ENCODE measurements at regions not wholly inside any gene's neighbourhood (a gene's known extent, or its start where the extent isn't known, plus 50 kb on each side); places are given as distances from the start of the nearest gene placed in this dataset.

DNA sequence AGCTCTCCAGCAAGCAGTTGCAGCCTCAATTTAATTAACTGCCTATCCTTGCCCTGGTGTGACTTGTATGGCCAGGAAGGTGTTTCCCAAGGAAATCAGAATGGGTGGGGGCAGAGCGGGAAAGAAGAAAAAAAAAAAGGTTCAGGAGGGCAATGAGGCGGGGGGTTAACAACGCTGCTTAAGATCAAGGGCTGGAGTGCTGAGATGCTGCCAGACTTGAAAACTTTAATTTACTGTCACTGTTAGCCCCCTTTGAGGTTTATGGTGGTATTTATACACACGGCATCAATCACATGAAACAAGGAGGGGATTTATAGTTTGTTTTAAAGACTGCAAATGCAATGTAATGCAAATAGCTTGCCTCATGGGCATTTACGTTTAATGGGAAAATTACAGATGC lies 319.4 kb upstream of the NR2F2 start:
- DNase-seq = peak; percentile 74

DNA sequence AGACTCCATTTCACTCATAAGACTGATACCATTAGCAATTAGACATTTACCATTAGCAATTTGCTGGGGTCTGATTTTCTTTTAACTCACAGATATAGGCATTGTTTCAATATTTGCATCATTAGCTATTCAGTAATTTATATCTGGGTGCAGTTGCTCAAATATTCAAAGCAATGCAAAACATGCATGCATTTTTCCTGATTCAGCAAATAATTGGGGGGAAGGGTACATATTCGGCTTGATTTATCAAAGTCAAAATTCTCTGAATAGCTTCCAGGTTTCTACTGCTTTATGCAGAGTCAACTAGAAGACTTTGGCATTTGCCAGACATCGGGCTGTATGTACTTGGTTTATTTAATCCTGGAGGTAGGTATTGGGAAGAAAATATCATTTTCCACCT lies 315.6 kb upstream of the NR2F2 start:
- no peak for DNase-seq

DNA sequence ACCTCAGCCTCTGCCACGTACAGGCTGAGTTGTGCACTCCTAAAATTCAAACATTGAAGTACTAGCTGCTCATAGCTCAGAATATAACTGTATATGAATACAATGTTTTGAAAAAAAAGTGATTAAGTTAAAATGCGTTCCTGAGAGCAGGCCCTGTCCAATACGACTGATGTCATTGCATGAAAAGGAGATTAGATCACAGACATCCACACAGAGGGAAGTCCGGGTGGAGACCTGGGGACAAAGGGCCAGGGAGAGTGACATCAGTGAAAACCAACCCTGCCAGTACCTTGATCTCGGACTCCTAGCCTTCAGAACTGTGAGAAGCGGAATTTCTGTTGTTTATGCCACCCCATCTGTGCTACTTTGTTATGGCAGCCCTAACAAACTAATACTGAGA lies 311.4 kb upstream of the NR2F2 start:
- no peak for DNase-seq

DNA sequence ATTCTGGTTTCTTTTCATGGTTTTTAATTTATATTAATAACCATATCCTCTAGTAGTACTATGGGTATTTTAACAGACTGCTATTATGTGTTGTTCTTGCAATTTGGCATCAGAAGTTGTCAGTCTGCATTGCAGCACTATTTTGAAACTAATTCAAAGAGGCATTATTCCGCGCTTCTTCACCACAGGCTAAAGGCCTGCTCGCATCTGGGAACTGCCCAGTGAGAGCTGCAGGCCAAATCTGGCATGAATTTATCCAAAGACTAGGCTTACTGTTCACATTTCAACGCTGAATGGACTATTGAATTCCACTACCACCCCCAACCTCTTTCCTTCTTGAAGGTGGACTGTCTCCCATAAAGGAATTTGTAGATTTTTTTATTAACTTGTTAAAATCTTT lies 310.4 kb upstream of the NR2F2 start:
- no peak for DNase-seq

DNA sequence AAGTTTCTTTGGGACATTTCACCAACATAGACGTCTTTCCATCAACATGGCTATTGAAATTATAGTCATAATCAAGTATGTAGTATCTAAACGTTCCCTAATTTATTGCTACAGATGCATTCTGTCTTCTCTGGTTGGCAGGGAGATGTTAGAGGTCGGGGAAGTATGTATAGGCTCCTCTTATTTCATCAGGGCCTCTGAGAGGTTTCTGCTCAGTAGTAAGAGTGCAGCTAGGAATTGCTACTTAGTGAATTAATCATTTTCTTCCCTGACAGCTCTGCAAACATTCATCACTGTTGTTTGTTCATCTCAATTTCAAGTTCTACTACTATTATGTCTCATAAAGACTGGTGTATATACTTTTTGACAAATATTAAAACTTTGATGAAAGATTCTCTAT lies 309.7 kb upstream of the NR2F2 start:
- DNase-seq = no peak

DNA sequence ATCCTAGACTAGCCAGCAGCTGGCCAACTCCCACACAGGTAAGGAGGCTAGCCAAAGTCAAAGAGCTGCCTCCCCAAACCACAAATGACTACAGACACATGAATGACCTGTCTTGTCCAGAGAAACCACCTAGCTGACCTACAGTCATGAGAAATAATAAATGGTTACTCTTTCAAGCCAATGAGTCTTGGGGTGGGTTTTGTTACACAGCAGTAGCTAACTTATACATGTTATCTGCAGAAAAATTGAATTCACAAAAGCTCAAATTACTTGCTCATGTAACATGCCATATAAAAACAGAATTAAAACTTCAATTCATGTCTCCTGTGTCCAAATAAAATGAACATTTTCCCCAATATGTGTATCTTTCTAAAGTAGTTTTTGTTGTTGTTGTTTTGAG lies 307.4 kb upstream of the NR2F2 start:
- DNase-seq = no peak

DNA sequence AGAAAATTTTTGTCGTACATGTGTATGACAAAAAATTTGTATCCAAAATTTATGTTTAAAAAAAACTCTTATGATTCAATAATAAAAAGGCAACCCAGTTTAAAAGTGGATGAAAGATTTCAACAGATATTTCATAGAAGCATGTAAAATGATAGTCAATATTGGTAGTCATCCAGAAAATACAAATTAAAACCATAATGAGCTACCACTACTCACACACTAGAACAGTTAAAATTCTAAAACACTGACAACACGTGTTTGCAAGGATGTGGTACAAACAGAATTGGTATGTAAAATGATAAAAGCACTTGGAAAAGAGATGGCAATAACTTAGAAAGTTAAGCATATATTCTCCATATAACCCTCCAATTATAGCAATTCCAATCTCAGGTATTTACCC lies 303.0 kb upstream of the NR2F2 start:
- no peak for DNase-seq

DNA sequence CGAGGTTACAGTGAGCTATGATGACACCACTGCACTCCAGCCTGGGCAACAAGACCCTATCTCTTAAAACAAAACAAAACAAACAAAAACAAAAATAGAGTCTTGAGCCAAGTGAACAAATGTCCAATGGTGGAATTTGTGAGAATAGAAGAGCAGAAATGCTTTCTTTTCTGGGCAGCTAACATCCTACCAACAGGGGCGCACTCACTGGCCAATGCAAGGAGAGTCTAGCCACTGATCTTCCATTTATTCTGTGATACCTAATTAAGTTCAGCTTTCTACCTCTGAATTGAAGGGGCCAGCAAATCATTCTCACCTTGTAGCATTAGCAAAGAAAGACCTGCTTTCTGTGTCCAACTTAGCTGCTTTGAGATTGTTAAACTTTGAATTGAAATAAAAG lies 301.9 kb upstream of the NR2F2 start:
- DNase-seq = no peak

DNA sequence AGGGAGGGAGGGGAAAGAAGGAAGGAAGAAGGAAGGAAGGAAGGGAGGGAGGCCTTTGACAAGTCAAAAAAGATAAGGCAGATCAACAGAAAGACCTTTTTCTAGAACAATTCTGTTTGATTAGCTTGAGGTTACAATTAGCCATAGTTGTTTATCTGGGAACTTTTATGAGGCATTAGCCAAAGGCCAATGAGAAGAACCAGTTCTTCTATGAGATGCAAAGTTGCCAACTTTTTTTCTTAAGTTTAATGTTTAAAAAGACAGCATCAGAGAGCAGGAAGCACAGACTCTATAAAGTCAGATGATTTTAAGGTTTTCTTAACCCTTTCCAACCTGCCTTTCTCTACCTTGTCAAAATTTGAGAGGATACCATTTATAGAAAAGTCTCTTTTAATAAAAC lies 301.3 kb upstream of the NR2F2 start:
- DNase-seq = no peak

DNA sequence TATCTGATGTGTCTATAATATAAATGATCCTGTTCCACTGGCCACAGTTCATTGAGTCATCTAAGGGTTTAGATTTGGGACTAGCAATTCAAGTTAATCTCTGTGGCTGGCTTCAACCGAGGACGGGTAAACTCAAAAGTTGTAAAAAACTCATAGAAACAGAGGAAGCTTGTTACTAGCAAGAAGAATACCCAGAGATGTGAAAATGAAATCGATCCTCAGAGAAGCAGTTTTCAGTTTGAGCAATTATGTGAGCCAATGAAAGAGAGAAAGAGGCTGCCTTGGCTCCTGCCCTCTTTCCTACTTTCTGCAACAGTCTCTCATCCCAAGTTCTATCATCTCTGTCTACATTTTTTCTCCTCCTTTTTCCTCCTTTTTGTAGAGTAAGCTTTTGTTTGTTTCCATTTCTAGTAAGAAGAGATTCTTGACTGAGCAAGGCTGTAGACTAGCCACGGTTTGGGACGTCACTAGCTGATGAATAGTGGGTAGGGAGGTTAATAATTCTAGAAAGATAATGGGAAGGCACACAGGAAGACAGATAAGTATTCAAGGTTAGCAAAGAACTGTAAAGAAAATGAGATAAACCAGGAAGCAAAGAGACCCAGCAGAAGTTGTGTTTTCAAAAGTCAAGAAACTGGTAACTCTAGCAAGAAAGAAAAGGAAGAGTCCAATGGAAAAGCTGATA lies 298.9 kb upstream of the NR2F2 start:
- DNase-seq = no peak

DNA sequence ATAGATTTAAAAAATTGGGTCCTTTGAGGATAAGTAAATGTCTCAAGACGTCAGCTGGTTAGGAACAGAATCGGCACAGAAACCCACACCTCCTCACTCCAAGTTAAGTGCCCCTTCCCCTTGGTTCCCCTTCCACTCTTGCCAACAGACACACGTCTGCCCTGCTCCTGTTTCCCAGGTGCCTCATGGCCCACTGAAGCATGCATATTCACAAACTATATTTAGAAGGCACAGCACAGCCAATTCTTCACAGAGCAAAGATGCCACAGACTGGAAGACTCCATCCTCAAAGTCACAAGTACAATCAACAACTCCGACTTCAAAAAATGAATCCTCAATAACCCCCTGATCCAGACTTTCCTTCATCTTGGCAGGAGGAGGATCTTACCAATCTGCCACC lies 295.4 kb upstream of the NR2F2 start:
- no peak for DNase-seq

DNA sequence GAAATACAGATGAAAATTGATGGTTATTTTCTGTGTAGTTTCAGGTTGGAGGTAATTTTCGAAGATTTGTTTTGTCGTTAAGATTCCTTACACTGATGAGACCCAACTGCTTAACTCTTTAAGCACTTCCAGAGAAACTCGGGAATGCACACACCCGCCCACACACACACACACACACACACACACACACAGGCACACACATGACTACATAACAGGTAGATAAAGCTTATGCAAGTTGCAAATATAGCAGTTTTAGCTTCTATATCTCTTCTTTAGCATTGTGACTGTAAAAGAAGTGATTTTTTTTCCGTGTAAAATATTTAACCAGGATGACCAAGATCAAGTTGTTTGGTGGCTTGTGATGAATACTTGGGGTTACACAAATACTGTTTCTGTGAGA lies 294.9 kb upstream of the NR2F2 start:
- no peak for DNase-seq

DNA sequence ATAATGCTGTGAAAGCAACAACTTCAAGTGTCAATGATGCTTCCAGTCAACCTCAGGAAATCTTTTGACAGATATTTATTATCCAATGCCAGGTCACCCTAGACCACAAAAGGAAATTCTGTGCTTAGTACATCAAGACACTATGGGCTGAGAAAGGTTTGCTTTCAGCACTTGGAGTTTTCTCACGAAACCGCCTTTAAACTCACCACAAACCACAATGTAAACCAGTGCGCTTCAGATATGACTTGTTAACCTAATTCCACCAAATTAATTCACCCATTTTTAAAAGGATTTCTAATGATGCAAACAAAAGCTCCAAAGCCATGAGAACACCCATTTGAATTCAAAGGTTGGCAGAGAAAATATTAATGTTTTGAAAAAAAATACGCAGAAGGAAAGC lies 292.9 kb upstream of the NR2F2 start:
- no peak for DNase-seq

DNA sequence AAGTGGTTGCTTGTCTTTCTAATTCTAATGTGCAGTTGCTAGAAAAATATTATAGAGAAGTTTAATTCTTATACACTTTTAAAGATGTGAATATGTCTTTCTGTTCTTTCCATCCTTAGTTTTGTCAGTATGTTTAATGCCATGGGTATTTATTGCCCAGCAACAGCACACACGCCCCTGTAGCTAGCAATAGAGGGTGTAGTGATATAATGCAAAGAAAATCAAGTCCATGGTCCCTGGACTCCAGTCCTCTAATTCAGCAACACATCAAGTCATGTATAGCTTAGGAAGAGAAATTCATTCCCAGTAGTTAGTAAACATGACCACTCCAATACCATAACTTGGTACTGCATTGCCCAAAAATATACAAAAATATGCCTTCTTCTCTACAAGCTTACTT lies 292.4 kb upstream of the NR2F2 start:
- no peak for DNase-seq

DNA sequence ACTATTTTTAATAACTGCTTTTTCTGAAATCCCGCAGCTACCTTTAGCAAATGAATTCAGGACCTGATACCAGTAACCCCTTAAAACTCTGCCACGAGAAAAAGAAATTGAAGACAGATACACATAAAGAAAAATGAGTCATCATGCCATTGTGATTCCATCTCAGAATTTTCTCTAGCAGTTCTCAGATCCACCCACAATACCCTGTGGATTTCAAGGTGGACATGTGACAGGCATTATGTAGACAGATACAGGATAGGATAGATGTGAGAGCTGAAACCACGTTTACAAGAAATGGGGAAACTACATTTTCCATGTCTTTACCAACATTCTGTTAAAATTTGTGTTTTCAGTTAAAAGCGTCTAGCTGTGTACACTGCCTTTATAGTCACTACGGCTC lies 291.9 kb upstream of the NR2F2 start:
- no peak for DNase-seq

DNA sequence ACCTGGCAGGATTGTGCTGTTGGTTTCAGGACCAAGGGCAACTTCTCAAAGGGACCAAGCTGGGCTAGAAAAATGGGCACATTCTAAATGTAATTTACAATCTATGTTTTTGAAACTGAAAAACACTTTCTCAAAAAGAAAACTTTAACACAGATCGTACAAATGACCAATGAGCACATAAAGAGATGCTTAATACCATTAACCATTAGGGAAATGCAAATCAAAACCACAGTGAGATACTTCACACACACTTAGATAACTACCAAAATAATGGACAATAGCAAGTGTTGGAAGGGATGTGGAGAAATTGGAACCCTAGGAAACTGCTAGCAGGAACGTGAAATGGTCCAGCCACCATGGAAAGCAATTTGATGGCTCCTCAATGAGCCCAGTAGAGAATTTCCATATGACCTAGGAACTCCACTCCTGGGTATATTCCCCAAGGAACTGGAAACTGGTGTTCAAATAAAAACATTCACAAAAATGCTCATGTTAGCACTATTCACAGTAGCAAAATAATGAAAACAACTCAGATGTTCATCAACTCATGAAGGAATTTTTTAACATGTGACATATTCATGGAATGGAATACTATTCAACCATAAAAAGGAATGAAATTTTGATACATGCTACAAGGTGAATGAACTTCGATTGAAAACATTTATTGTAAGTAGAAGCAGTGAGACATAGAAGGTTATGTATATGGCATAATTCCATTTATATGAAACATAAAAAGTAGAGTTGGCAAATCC lies 288.3 kb upstream of the NR2F2 start:
- DNase-seq = no peak

DNA sequence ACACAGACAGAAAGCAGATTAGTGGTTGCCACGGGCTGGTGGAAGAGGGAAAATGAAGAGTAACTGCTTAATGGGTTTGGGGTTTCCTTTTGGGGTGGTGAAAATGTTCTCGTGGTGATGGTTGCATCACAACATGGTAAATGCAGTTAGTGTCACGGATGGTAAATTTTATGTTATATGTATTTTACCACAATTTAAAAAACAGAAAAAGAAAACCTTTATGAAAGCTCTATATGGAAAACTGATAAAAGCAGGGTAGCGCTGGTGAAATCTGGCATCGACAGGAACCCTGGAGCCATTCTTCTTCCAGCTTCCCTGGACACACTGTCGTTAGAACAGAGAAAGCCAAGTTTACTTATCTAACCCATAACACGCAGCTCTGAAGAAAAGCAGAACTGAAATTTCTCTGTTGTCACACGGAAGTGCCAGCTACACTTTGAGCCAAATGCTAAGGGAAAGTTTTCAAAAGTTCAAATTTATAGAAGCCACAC lies 287.7 kb upstream of the NR2F2 start:
- DNase-seq = no peak

DNA sequence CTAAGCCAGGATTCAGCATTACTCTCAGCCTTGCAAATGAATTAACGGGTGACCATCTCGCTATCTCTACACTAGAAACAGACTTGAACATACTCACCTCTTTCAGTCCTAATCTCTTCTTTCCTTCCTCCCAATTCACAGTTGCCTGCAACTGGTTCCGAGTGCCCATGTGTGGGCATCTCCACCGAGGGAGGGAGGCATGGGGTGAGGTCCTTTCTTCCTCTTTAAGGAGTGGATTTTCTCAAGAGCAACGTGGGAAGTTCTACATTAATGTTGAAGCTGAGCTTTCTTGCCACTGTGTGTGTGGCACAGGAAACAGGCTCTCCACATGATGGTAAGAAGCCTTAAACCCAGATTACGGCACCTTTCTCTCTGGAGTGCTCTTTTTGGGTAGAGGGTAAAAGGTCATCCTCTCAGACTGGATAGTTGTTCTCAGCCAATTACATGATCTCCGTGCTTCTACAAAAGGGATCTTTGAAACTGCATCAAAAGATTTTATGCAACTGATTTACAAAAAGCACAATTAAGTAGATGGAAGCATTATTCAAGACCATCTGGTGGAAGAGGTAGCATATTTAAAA lies 286.8 kb upstream of the NR2F2 start:
- no peak for DNase-seq

DNA sequence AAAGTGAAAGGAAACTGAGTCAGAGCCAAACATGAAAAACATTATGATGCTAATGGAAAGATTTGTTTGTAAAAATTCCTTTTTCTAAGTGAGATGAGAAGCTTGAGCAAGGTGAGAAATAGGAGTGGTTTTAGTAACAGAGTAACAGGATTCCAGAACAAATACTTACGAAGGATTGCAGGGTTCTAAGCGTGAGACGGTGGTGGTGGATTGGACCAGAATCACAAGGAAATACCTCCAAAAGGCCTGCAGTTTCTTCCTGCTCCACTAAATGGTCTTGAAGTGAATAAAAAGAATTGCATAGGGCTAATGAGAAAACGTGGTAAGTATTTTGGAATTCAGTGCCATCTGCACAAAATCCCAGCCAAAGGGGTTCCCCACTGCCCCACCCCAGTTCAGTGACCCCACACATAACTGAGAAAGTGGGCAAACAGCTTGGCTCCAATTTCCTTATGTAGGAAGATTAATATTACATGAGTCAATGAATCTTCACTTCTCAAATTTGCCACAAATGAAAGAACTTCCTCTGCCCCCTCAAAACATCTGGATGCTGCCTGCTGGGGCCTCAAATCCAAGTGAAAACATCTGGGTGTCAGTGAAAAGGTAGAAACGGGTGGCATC lies 283.8 kb upstream of the NR2F2 start:
- no peak for DNase-seq

DNA sequence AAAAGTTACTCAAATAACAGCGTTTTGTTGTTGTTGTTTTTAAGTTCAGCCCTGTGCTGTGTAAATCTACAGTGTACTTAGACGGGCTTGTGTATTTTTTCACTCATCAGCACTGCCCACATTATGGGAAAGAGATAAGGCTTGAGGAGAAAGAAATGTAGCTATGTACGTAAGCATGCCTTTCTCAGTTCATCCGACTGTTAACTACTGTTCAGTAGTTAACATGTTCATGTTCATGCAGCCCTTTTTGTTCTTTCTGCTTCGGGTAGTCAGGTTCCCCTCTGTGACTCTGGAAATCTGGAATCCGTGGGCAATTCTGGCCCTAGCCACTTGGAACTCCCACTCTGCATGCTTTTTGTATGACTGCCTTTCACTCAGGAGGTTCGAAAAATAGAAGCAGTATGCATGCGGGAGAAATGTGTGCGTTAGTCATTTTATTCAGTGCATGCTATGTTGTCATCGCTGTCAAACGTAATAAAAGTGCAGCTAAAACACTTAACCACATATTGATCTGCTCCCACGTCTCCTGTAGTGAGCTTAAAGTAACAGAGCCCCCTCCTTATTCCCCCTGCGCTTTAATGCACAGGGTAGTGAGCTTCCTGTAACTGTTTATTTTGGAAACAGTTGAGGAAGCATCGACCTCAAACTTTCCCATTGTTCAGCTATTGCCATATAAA lies 283.1 kb upstream of the NR2F2 start:
- peak; percentile 36 for DNase-seq

DNA sequence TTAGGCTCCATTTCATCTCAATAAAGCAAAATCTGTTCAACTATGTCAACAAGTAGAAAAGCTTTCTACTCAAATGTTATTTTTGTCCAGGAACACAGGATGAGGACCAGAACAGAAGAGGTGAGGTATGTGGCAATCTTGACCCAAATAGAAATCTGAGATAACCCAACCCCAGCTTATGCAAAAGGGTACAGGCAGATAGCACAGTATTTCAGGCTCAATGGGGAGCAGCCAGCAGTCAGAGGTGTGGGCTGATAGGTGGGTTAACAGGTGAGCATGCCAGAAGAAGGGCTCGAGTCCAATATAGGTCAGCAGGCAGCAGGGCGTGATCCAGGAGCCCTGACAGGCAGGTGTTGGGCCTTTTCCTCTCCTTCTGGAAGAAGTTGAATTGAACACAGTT lies 281.2 kb upstream of the NR2F2 start:
- DNase-seq = no peak

DNA sequence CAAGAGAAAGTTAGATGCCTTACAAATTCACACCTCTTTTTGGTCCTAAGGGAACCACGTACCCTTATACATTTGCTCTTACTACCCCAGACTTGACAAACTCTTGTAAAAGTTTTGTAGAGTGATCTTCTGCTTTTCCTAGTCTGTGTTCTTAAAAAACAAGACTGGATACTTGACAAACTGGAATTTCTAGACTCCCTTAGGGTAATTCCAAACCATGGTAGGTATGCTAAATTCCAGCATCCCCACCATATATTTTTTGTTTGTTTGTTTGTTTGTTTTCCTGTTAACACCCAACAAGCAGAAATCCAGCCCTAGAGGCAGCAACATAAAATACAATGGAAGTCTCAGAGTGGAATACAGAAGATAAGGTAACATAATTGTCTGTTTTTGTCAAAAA lies 280.7 kb upstream of the NR2F2 start:
- DNase-seq = no peak

All from renal pelvis (tissue), 1 donor.